Colonic mucosa (tissue), 4 donors: ENCODE measurements at regions not wholly inside any gene's neighbourhood (a gene's known extent, or its start where the extent isn't known, plus 50 kb on each side); places are given as distances from the start of the nearest gene placed in this dataset.

ENCODE experiments used
- DNase-seq: peaks from one replicate; pipeline ENCODE4 v3.0.0-alpha.2; 2020
- H3K27ac ChIP-seq: fragments of 200-600 bp; one replicate; pipeline ENCODE4 v1.8.0; 2021
- H3K27me3 ChIP-seq: fragments of 200-600 bp; one replicate; pipeline ENCODE4 v1.8.0; 2021
- H3K36me3 ChIP-seq: fragments of 200-600 bp; one replicate; pipeline ENCODE4 v1.8.0; 2021
- H3K4me1 ChIP-seq: fragments of 200-600 bp; one replicate; pipeline ENCODE4 v1.8.0; 2021; ENCODE audit warnings: mild to moderate bottlenecking
- H3K4me3 ChIP-seq: fragments of 200-600 bp; one replicate; pipeline ENCODE4 v1.8.0; 2021
- H3K9ac ChIP-seq, 2 donors: one replicate each; pipeline ENCODE4 v1.7.0; 2013; ENCODE audit warnings: control low read depth in 2 of 2, low read depth in 2 of 2, low read length in 2 of 2
- H3K9me3 ChIP-seq: fragments of 200-600 bp; one replicate; pipeline ENCODE4 v1.8.0; 2021
- CTCF ChIP-seq: fragments of 200-600 bp; IDR thresholded peaks from one replicate; pipeline ENCODE4 v1.8.0; 2022; ENCODE audit warnings: antibody characterized with exemption, mild to moderate bottlenecking
- intact Hi-C: fragments of 100-400 bp; cut with DNase I; formaldehyde crosslinking; loops from one replicate; pipeline ENCODE4 v1.14.1; 2022
- donor health status: healthy.
- donor health status: DM: no; HTN: no; CAD: no.
- donor health status: DM: no; HTN: no; CAD: no.

GRCh38 chr1:59243550-59243949, 53.3 kb upstream of the FGGY start:
- no peaks in the 10 kb centered on the region for H3K27me3 ChIP-seq
- no peak overlapping the region for H3K9ac ChIP-seq
- H3K36me3 ChIP-seq = no peaks in the 10 kb centered on the region
- H3K4me1 ChIP-seq = no peaks in the 10 kb centered on the region
- no peak overlapping the region for H3K27ac ChIP-seq
- H3K4me3 ChIP-seq = no peak overlapping the region
- H3K9me3 ChIP-seq = no peaks in the 10 kb centered on the region
- DNase-seq = no peak
- no peak for TF ChIP-seq CTCF
- intact Hi-C loops = no loop called here

GRCh38 chr1:59243978-59244377, 52.9 kb upstream of the FGGY start:
- Histone ChIP-seq H3K27me3 (no peaks in the 10 kb centered on the region), H3K9me3 (no peaks in the 10 kb centered on the region), H3K9ac (no peak overlapping the region), H3K36me3 (no peaks in the 10 kb centered on the region), H3K27ac (no peak overlapping the region), H3K4me3 (no peak overlapping the region), H3K4me1 (no peaks in the 10 kb centered on the region)
- intact Hi-C loops = no loop called here
- no peak for TF ChIP-seq CTCF
- DNase-seq = no peak

GRCh38 chr1:59244891-59245290, 52.0 kb upstream of the FGGY start:
- H3K4me1 ChIP-seq = no peaks in the 10 kb centered on the region
- TF ChIP-seq CTCF = no peak
- H3K9ac ChIP-seq = no peak overlapping the region
- no peak for DNase-seq
- no peaks in the 10 kb centered on the region for H3K36me3 ChIP-seq
- H3K9me3 ChIP-seq = no peaks in the 10 kb centered on the region
- H3K4me3 ChIP-seq = no peak overlapping the region
- no peak overlapping the region for H3K27ac ChIP-seq
- H3K27me3 ChIP-seq = no peaks in the 10 kb centered on the region
- intact Hi-C loops = no loop called here
